ENCODE measurements at regions not wholly inside any gene's neighbourhood (a gene's known extent, or its start where the extent isn't known, plus 50 kb on each side); places are given as distances from the start of the nearest gene placed in this dataset.

- no peaks in the 10 kb centered on the region for H3K9me3 ChIP-seq
- 87 to 90% (median 88%) methylated on average over 3 of the region's 3 CpGs for WGBS, 4 donors
- H3K27me3 ChIP-seq, result no peaks in the 10 kb centered on the region
- no peak for ATAC-seq
- no peak overlapping the region for H3K27ac ChIP-seq
- no peak overlapping the region for H3K4me3 ChIP-seq
- DNase-seq, result no peak
- intact Hi-C loops (cut with DNase I), result no loop called here
- TF ChIP-seq POLR2A (IDR thresholded peaks at IDR 0.05), result no peak
- TF ChIP-seq, protein P1, sequence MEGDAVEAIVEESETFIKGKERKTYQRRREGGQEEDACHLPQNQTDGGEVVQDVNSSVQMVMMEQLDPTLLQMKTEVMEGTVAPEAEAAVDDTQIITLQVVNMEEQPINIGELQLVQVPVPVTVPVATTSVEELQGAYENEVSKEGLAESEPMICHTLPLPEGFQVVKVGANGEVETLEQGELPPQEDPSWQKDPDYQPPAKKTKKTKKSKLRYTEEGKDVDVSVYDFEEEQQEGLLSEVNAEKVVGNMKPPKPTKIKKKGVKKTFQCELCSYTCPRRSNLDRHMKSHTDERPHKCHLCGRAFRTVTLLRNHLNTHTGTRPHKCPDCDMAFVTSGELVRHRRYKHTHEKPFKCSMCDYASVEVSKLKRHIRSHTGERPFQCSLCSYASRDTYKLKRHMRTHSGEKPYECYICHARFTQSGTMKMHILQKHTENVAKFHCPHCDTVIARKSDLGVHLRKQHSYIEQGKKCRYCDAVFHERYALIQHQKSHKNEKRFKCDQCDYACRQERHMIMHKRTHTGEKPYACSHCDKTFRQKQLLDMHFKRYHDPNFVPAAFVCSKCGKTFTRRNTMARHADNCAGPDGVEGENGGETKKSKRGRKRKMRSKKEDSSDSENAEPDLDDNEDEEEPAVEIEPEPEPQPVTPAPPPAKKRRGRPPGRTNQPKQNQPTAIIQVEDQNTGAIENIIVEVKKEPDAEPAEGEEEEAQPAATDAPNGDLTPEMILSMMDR (IDR thresholded peaks at IDR 0.05), result no peak
- no peaks in the 10 kb centered on the region for H3K36me3 ChIP-seq
- H3K4me1 ChIP-seq, result peaks cover 0 to 4% (median 0%) of the 10 kb centered on the region in 12 donors
Observed at GRCh38 chr6:91631227-91631626, 1044.4 kb upstream of the MAP3K7 start.

DNA sequence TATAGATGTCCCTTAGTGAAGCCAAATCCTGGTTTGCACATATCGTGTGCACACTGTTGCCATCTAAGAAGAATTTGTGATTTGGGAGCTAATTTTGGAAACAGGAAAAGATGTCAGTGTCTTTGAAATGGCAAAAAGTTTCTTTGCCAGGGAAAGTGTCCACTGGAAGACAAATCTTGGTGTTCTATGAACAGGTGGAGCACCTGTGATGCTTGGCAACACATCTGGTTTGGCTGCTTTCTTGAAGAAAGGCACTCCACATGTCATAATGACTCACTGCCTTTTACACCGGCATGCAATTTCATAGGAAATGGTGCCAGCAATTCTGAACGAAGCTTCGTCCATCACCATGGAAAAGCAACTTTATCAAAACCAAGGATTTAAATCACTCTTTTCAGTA is 1040.0 kb upstream of the MAP3K7 start:
- intact Hi-C loops (cut with DNase I), result no loop called here
- Histone ChIP-seq H3K4me3 (no peak overlapping the region), H3K27me3 (no peaks in the 10 kb centered on the region), H3K27ac (no peak overlapping the region), H3K36me3 (no peaks in the 10 kb centered on the region), H3K9me3 (no peaks in the 10 kb centered on the region), H3K4me1 (no peaks in the 10 kb centered on the region)
- 65 to 78% (median 74%) methylated on average over 4 of the region's 4 CpGs for WGBS, 4 donors
- no peak for DNase-seq
- TF ChIP-seq POLR2A (IDR thresholded peaks at IDR 0.05), result no peak
- TF ChIP-seq, protein P1 (IDR thresholded peaks at IDR 0.05), result no peak
- no peak for ATAC-seq

DNA sequence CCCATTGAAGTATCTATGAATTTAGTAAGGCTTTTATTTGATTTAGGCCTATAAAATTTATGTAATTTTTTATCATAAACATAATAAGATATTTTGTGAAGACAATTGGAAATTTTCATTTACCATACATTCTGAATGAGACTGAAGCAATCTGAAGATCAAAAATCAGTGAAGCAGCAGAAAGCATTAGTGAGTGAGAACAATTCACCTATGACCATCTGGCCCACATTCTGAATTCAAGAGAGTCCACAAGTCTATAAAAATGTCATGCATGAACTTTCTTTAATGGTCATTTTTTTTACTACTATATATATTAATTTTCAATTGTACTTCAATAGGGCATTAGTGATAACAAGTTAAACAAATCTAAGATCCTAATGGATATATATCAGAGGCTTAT is 1026.6 kb upstream of the MAP3K7 start:
- Histone ChIP-seq H3K4me1 (no peaks in the 10 kb centered on the region), H3K36me3 (no peaks in the 10 kb centered on the region), H3K4me3 (no peak overlapping the region), H3K9me3 (no peaks in the 10 kb centered on the region), H3K27me3 (no peaks in the 10 kb centered on the region), H3K27ac (no peak overlapping the region)
- DNase-seq (no peak), ATAC-seq (no peak)
- intact Hi-C loops (cut with DNase I), result no loop called here
- TF ChIP-seq POLR2A (IDR thresholded peaks at IDR 0.05), result no peak
- TF ChIP-seq, protein P1 (IDR thresholded peaks at IDR 0.05), result no peak

GRCh38 chr6:91611190-91611589 is 1024.3 kb upstream of the MAP3K7 start:
- TF ChIP-seq, protein P1 (IDR thresholded peaks at IDR 0.05), result no peak
- TF ChIP-seq POLR2A (IDR thresholded peaks at IDR 0.05), result no peak
- Histone ChIP-seq H3K27me3 (no peaks in the 10 kb centered on the region), H3K27ac (no peak overlapping the region), H3K4me3 (no peak overlapping the region), H3K36me3 (no peaks in the 10 kb centered on the region), H3K9me3 (no peaks in the 10 kb centered on the region), H3K4me1 (no peaks in the 10 kb centered on the region)
- intact Hi-C loops (cut with DNase I), result no loop called here
- DNase-seq (no peak), ATAC-seq (no peak)
- WGBS, 4 donors, result 88 to 93% (median 90%) methylated on average over 7 of the region's 7 CpGs
